Aorta (tissue), 5 donors: ENCODE measurements at regions not wholly inside any gene's neighbourhood (a gene's known extent, or its start where the extent isn't known, plus 50 kb on each side); places are given as distances from the start of the nearest gene placed in this dataset.

Experiments used
- ATAC-seq: fragments of 200-7000 bp; cut with Tn5 transposase; one replicate; pipeline ENCODE4 v1.9.1; 2022; ENCODE audit warnings: moderate library complexity; ENCODE audit not compliant: low FRiP score
- DNase-seq, 2 donors: peaks; one replicate each; pipeline ENCODE4 v3.0.0-alpha.2; 2020
- H3K27ac ChIP-seq, 2 donors: one replicate each; pipeline ENCODE4 v1.5.1; 2013; ENCODE audit warnings: low read length in 2 of 2, mild to moderate bottlenecking in 2 of 2, moderate library complexity in 2 of 2, control low read depth in 1 of 2, inconsistent platforms in 1 of 2, low read depth in 1 of 2
- H3K27me3 ChIP-seq, 2 donors: one replicate each; pipeline ENCODE4 v1.6.1; 2013; ENCODE audit warnings: control low read depth in 1 of 2, low read length in 1 of 2, mild to moderate bottlenecking in 1 of 2, moderate library complexity in 1 of 2; ENCODE audit not compliant: insufficient read depth in 2 of 2, control insufficient read depth in 1 of 2
- H3K36me3 ChIP-seq, 2 donors: one replicate each; pipeline ENCODE4 v1.6.1; 2013; ENCODE audit warnings: control low read depth in 1 of 2, low read length in 1 of 2, mild to moderate bottlenecking in 1 of 2; ENCODE audit not compliant: insufficient read depth in 2 of 2, control insufficient read depth in 1 of 2
- H3K4me1 ChIP-seq, 2 donors: one replicate each; pipeline ENCODE4 v1.6.1; 2013; ENCODE audit warnings: low read length in 2 of 2, control low read depth in 1 of 2, mild to moderate bottlenecking in 1 of 2, moderate library complexity in 1 of 2; ENCODE audit not compliant: insufficient read depth in 2 of 2, control insufficient read depth in 1 of 2
- H3K4me3 ChIP-seq, 2 donors: one replicate each; pipeline ENCODE4 v1.5.1; 2013; ENCODE audit warnings: low read length in 2 of 2, control low read depth in 1 of 2, mild to moderate bottlenecking in 1 of 2
- H3K9me3 ChIP-seq: one replicate; pipeline ENCODE4 v1.6.1; 2013; ENCODE audit warnings: mild to moderate bottlenecking, low read length; ENCODE audit not compliant: control insufficient read depth
- WGBS, 2 donors: extraction: QIAGEN DNeasy Blood & Tissue Kit; methylation state at CpG; one replicate each; pipeline ENCODE4 v1.1.7; 2013; 5-methylcytosine and 5-hydroxymethylcytosine counted together
- intact Hi-C, 2 donors: fragments of 100-400 bp; cut with DNase I; formaldehyde crosslinking; loops; one replicate each; pipeline versions ENCODE4 v1.14.2 to v1.15.0; 2022
- donor health status: healthy with polysubstance abuse.
- donor health status: Bipolar disorder and iron deficiency.
- donor health status: DM: no; HTN: no; CAD: no.
- donor health status: DM: no; HTN: no; CAD: no.
- donor health status: DM: yes; HTN: yes; CAD: no.

- DNase-seq (no peak), ATAC-seq (no peak)
- intact Hi-C loops = no loop called here
- no peaks in the 10 kb centered on the region for H3K4me1 ChIP-seq
- H3K36me3 ChIP-seq = no peaks in the 10 kb centered on the region
- no peaks in the 10 kb centered on the region for H3K9me3 ChIP-seq
- no peaks in the 10 kb centered on the region for H3K27me3 ChIP-seq
- 73 to 81% methylated on average over 4 of the region's 4 CpGs for WGBS, 2 donors
- no peak overlapping the region for H3K27ac ChIP-seq
- no peak overlapping the region for H3K4me3 ChIP-seq
These were observed 534.3 kb downstream of the KCNA4 start for GRCh38 chr11:29482510-29482909.

GRCh38 chr11:29481738-29482137 is 535.1 kb downstream of the KCNA4 start:
- intact Hi-C loops = no loop called here
- Histone ChIP-seq H3K36me3 (no peaks in the 10 kb centered on the region), H3K27ac (no peak overlapping the region), H3K4me3 (no peak overlapping the region), H3K4me1 (no peaks in the 10 kb centered on the region), H3K27me3 (no peaks in the 10 kb centered on the region), H3K9me3 (no peaks in the 10 kb centered on the region)
- DNase-seq = no peak
- no peak for ATAC-seq
- 20 to 29% methylated on average over 2 of the region's 2 CpGs for WGBS, 2 donors

- Histone ChIP-seq H3K4me3 (no peak overlapping the region), H3K27me3 (no peaks in the 10 kb centered on the region), H3K9me3 (no peaks in the 10 kb centered on the region), H3K27ac (no peak overlapping the region), H3K4me1 (no peaks in the 10 kb centered on the region), H3K36me3 (no peaks in the 10 kb centered on the region)
- ATAC-seq (no peak), DNase-seq (no peak)
- WGBS, 2 donors = 93 to 97% methylated on average over 1 of the region's 1 CpG
- intact Hi-C loops = no loop called here
These were observed 535.8 kb downstream of the KCNA4 start for GRCh38 chr11:29480981-29481380.

- intact Hi-C loops = no loop called here
- H3K27me3 ChIP-seq = no peaks in the 10 kb centered on the region
- DNase-seq = no peak
- no peaks in the 10 kb centered on the region for H3K4me1 ChIP-seq
- no peak overlapping the region for H3K27ac ChIP-seq
- H3K9me3 ChIP-seq = no peaks in the 10 kb centered on the region
- no peak overlapping the region for H3K4me3 ChIP-seq
- 9 to 15% methylated on average over 1 of the region's 1 CpG for WGBS, 2 donors
- ATAC-seq = no peak
- H3K36me3 ChIP-seq = no peaks in the 10 kb centered on the region
These were observed 558.6 kb downstream of the KCNA4 start for GRCh38 chr11:29458252-29458651.

GRCh38 chr11:29452146-29452545 is 564.7 kb downstream of the KCNA4 start:
- Histone ChIP-seq H3K27ac (no peak overlapping the region), H3K9me3 (no peaks in the 10 kb centered on the region), H3K4me3 (no peak overlapping the region), H3K36me3 (no peaks in the 10 kb centered on the region), H3K4me1 (no peaks in the 10 kb centered on the region), H3K27me3 (no peaks in the 10 kb centered on the region)
- DNase-seq = no peak
- 50% methylated on average over 1 of the region's 1 CpG for WGBS, 2 donors
- intact Hi-C loops = no loop called here
- ATAC-seq = no peak

GRCh38 chr11:29449281-29450074 is 567.4 kb downstream of the KCNA4 start:
- intact Hi-C loops = no loop called here
- 59 to 73% methylated on average over 2 of the region's 2 CpGs for WGBS, 2 donors
- ATAC-seq = no peak

GRCh38 chr11:29448246-29448877 is 568.5 kb downstream of the KCNA4 start:
- no peak for ATAC-seq
- intact Hi-C loops = no loop called here
- H3K27ac ChIP-seq = no peak overlapping the region

More at GRCh38 chr11:29449281-29450074, 567.4 kb downstream of the KCNA4 start:
- no peak for DNase-seq
- no peaks in the 10 kb centered on the region for H3K9me3 ChIP-seq
- H3K27ac ChIP-seq = no peak overlapping the region
- no peaks in the 10 kb centered on the region for H3K4me1 ChIP-seq
- H3K36me3 ChIP-seq = no peaks in the 10 kb centered on the region
- H3K4me3 ChIP-seq = no peak overlapping the region
- no peaks in the 10 kb centered on the region for H3K27me3 ChIP-seq

GRCh38 chr11:29447821-29448220 is 569.0 kb downstream of the KCNA4 start:
- no peaks in the 10 kb centered on the region for H3K4me1 ChIP-seq
- intact Hi-C loops = no loop called here
- H3K27me3 ChIP-seq = no peaks in the 10 kb centered on the region
- H3K27ac ChIP-seq = no peak overlapping the region
- DNase-seq (no peak), ATAC-seq (no peak)
- H3K4me3 ChIP-seq = no peak overlapping the region
- WGBS, 2 donors = 91 to 95% methylated on average over 1 of the region's 1 CpG
- no peaks in the 10 kb centered on the region for H3K9me3 ChIP-seq
- no peaks in the 10 kb centered on the region for H3K36me3 ChIP-seq

More at GRCh38 chr11:29448246-29448877, 568.5 kb downstream of the KCNA4 start:
- no peaks in the 10 kb centered on the region for H3K4me1 ChIP-seq
- no peak overlapping the region for H3K4me3 ChIP-seq
- H3K27me3 ChIP-seq = no peaks in the 10 kb centered on the region
- no peak for DNase-seq
- WGBS, 2 donors = 51 to 52% methylated on average over 3 of the region's 3 CpGs
- H3K36me3 ChIP-seq = no peaks in the 10 kb centered on the region
- H3K9me3 ChIP-seq = no peaks in the 10 kb centered on the region

GRCh38 chr11:29446132-29446531 is 570.7 kb downstream of the KCNA4 start:
- Histone ChIP-seq H3K36me3 (no peaks in the 10 kb centered on the region), H3K4me3 (no peak overlapping the region), H3K27me3 (no peaks in the 10 kb centered on the region), H3K9me3 (no peaks in the 10 kb centered on the region), H3K27ac (no peak overlapping the region), H3K4me1 (no peaks in the 10 kb centered on the region)
- no peak for ATAC-seq
- 95% methylated on average over 7 of the region's 7 CpGs for WGBS, 2 donors
- intact Hi-C loops = no loop called here
- DNase-seq = no peak
